Sigmoid colon (tissue), 6 donors: ENCODE measurements at regions not wholly inside any gene's neighbourhood (a gene's known extent, or its start where the extent isn't known, plus 50 kb on each side); places are given as distances from the start of the nearest gene placed in this dataset.

Experiments
- DNase-seq: peaks from one replicate; pipeline ENCODE4 v3.0.0-alpha.2; 2019
- H3K27ac ChIP-seq, 4 donors: fragments of 200-600 bp; sonication (generic); one replicate each; pipeline ENCODE4 v1.5.1; 2016 to 2019; ENCODE audit warnings: mild to moderate bottlenecking in 1 of 4
- H3K27me3 ChIP-seq, 3 donors: fragments of 200-600 bp; sonication (generic); one replicate each; pipeline ENCODE4 v1.5.1; 2019; ENCODE audit warnings: mild to moderate bottlenecking in 1 of 3
- H3K36me3 ChIP-seq, 4 donors: fragments of 200-600 bp; sonication (generic); one replicate each; pipeline ENCODE4 v1.5.1; 2016 to 2019
- H3K4me1 ChIP-seq, 4 donors: fragments of 200-600 bp; sonication (generic); one replicate each; pipeline ENCODE4 v1.5.1; 2017 to 2019
- H3K4me3 ChIP-seq, 4 donors: fragments of 200-600 bp; sonication (generic); one replicate each; pipeline ENCODE4 v1.5.1; 2017 to 2019; ENCODE audit warnings: mild to moderate bottlenecking in 2 of 4, moderate library complexity in 1 of 4
- H3K9me3 ChIP-seq, 4 donors: fragments of 200-600 bp in 3 of 4; sonication (generic) in 3 of 4; one replicate each; pipeline versions ENCODE4 v1.5.1 to v1.6.1; 2013 to 2019
- CTCF ChIP-seq, 4 experiments: fragments of 450-650 bp in 3 of 4; fragments of 200-600 bp in 1 of 4; IDR thresholded peaks; one replicate each; pipeline ENCODE4 v1.5.1; 2016 to 2019; ENCODE audit warnings: antibody characterized with exemption in 4 of 4, mild to moderate bottlenecking in 3 of 4, moderate library complexity in 2 of 4
- EP300 ChIP-seq, 4 donors: sonication (generic); formaldehyde crosslinking; IDR thresholded peaks; one replicate each; pipeline ENCODE4 v1.6.1; 2017; ENCODE audit warnings: antibody characterized with exemption in 4 of 4
- POLR2A ChIP-seq, 2 donors: fragments of 450-650 bp; IDR thresholded peaks; one replicate each; pipeline ENCODE4 v1.6.1; 2016; ENCODE audit warnings: antibody characterized with exemption in 2 of 2, mild to moderate bottlenecking in 2 of 2, moderate library complexity in 2 of 2
- POLR2AphosphoS5 ChIP-seq, 4 donors: sonication (generic); formaldehyde crosslinking; IDR thresholded peaks; one replicate each; pipeline ENCODE4 v1.6.1; 2017; ENCODE audit warnings: antibody characterized with exemption in 4 of 4
- WGBS, 2 donors: extraction: QIAGEN DNeasy Blood & Tissue Kit; methylation state at CpG; one replicate each; pipeline ENCODE4 v1.1.7; 2013; 5-methylcytosine and 5-hydroxymethylcytosine counted together
- intact Hi-C: fragments of 100-400 bp; cut with DNase I; formaldehyde crosslinking; loops from one replicate; pipeline ENCODE4 v1.15.1; 2023
- donor health status: healthy with polysubstance abuse.
- donor health status: healthy.

DNA sequence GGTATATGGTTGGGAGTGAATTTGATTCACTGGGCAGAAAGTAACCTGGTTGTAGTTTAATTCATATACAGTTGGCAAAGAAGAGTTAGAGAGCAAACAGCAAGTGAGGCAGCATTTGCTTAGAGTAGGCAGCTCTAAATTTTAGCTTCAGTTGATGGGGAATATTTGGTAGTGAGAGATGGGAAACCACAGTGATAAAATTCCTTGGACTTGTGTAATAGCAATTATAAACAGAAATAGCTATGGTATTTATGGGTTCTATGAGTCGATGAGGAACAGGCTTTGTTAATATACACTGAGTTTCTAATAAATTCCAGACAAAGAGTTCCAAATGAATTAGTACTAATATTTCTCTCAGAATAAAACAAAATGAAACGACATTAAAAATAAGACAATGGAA, 894.0 kb downstream of the ROBO2 start:
- intact Hi-C loops, result no loop called here
- DNase-seq, result no peak
- Histone ChIP-seq H3K36me3 (no peaks in the 10 kb centered on the region), H3K9me3 (no peaks in the 10 kb centered on the region), H3K27ac (no peak overlapping the region), H3K4me3 (no peak overlapping the region), H3K4me1 (no peaks in the 10 kb centered on the region), H3K27me3 (no peaks in the 10 kb centered on the region)
- WGBS, 2 donors, result 79 to 82% methylated on average over 2 of the region's 2 CpGs
- TF ChIP-seq EP300 (IDR thresholded peaks at IDR 0.05) (no peak), POLR2AphosphoS5 (IDR thresholded peaks at IDR 0.05) (no peak), POLR2A (IDR thresholded peaks at IDR 0.05) (no peak), CTCF (IDR thresholded peaks at IDR 0.05) (no peak)

DNA sequence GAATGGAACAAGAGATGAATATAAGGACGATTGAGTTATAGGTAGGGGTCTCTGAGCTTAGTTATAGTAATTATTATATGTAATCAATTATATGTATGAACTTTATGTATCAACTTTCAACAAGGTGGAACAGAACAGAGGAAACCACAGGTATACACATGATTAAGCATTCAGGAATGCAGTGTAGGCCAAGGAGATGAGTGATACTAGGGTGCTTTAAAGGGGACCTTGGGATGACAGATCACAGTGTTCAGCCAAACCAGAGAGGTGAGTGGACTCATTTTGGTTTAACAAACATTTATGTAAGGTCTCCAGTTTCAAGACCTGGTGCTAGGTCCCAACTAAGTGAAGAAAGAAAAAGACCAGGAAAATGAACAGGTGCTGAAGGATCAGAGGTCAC, 895.5 kb downstream of the ROBO2 start:
- WGBS, 2 donors, result 75 to 78% methylated on average over 1 of the region's 1 CpG
- H3K36me3 ChIP-seq, result no peaks in the 10 kb centered on the region
- no peaks in the 10 kb centered on the region for H3K4me1 ChIP-seq
- H3K4me3 ChIP-seq, result no peak overlapping the region
- no peak for DNase-seq
- H3K27me3 ChIP-seq, result no peaks in the 10 kb centered on the region
- TF ChIP-seq POLR2AphosphoS5 (IDR thresholded peaks at IDR 0.05) (no peak), CTCF (IDR thresholded peaks at IDR 0.05) (no peak), EP300 (IDR thresholded peaks at IDR 0.05) (no peak), POLR2A (IDR thresholded peaks at IDR 0.05) (no peak)
- H3K9me3 ChIP-seq, result no peaks in the 10 kb centered on the region
- H3K27ac ChIP-seq, result no peak overlapping the region
- intact Hi-C loops, result no loop called here

GRCh38 chr3:77939726-77940125, 899.8 kb downstream of the ROBO2 start:
- no peaks in the 10 kb centered on the region for H3K27me3 ChIP-seq
- TF ChIP-seq CTCF (IDR thresholded peaks at IDR 0.05) (no peak), EP300 (IDR thresholded peaks at IDR 0.05) (no peak), POLR2A (IDR thresholded peaks at IDR 0.05) (no peak), POLR2AphosphoS5 (IDR thresholded peaks at IDR 0.05) (no peak)
- no peaks in the 10 kb centered on the region for H3K9me3 ChIP-seq
- no peak overlapping the region for H3K4me3 ChIP-seq
- no peak for DNase-seq
- H3K27ac ChIP-seq, result no peak overlapping the region
- WGBS, 2 donors, result 63 to 79% methylated on average over 1 of the region's 1 CpG
- no peaks in the 10 kb centered on the region for H3K4me1 ChIP-seq
- no peaks in the 10 kb centered on the region for H3K36me3 ChIP-seq
- intact Hi-C loops, result no loop called here

- Histone ChIP-seq H3K36me3 (no peaks in the 10 kb centered on the region), H3K27ac (no peak overlapping the region), H3K9me3 (no peaks in the 10 kb centered on the region), H3K4me1 (no peaks in the 10 kb centered on the region), H3K27me3 (no peaks in the 10 kb centered on the region), H3K4me3 (no peak overlapping the region)
- intact Hi-C loops, result no loop called here
- 88 to 91% methylated on average over 4 of the region's 4 CpGs for WGBS, 2 donors
- no peak for DNase-seq
- TF ChIP-seq POLR2A (IDR thresholded peaks at IDR 0.05) (no peak), EP300 (IDR thresholded peaks at IDR 0.05) (no peak), POLR2AphosphoS5 (IDR thresholded peaks at IDR 0.05) (no peak), CTCF (IDR thresholded peaks at IDR 0.05) (no peak)
Measured at GRCh38 chr3:77943598-77943997, 903.7 kb downstream of the ROBO2 start.

GRCh38 chr3:77945320-77945719, 905.4 kb downstream of the ROBO2 start:
- WGBS, 2 donors, result 56 to 69% methylated on average over 3 of the region's 3 CpGs
- Histone ChIP-seq H3K27ac (no peak overlapping the region), H3K4me3 (no peak overlapping the region), H3K36me3 (no peaks in the 10 kb centered on the region), H3K27me3 (no peaks in the 10 kb centered on the region), H3K4me1 (no peaks in the 10 kb centered on the region), H3K9me3 (no peaks in the 10 kb centered on the region)
- DNase-seq, result no peak
- intact Hi-C loops, result no loop called here
- TF ChIP-seq CTCF (IDR thresholded peaks at IDR 0.05) (no peak), POLR2AphosphoS5 (IDR thresholded peaks at IDR 0.05) (no peak), EP300 (IDR thresholded peaks at IDR 0.05) (no peak), POLR2A (IDR thresholded peaks at IDR 0.05) (no peak)
